GM12891 (cell line): ENCODE measurements at regions not wholly inside any gene's neighbourhood (a gene's known extent, or its start where the extent isn't known, plus 50 kb on each side); places are given as distances from the start of the nearest gene placed in this dataset.

Source experiments
- PAX5 ChIP-seq: IDR thresholded peaks from 2 replicates; pipeline ENCODE4 v1.6.1; 2011; ENCODE audit warnings: low read length, moderate library complexity, mild to moderate bottlenecking; ENCODE audit not compliant: insufficient read depth, severe bottlenecking
- POLR2A ChIP-seq: IDR thresholded peaks from 2 replicates; pipeline ENCODE4 v1.6.1; 2011; ENCODE audit warnings: low read depth, low read length, control low read depth
- POLR2AphosphoS5 ChIP-seq: IDR thresholded peaks from 2 replicates; pipeline ENCODE4 v1.6.1; 2011; ENCODE audit warnings: low read depth, low read length, control low read depth
- SPI1 ChIP-seq: IDR thresholded peaks from 2 replicates; pipeline ENCODE4 v1.6.1; 2011; ENCODE audit warnings: low read depth, low read length, control low read depth
- TAF1 ChIP-seq: IDR thresholded peaks from 2 replicates; pipeline ENCODE4 v1.6.1; 2011; ENCODE audit warnings: low read depth, low read length, control low read depth

DNA sequence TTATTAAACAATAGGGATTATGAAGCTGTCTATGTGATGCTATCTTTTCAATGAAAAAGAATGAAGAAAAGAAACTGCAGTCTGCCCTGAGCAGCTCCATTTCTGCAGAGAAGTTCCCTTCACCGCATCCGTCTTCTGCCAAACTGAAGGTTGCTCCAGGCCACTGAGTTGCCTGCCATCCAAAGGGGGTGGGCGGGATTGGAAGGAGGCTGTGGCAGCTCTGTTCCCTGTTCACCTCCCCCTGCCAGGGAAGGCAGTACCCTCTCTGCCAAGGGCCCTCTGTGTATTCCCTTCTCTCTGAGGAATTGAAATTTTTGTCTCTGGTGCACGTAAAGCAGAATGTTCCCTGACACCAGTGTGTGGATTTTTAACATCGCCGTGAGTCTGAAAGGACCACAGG, 243.1 kb upstream of the GHITM start:
- TF ChIP-seq POLR2A (no peak), POLR2AphosphoS5 (no peak), TAF1 (no peak), PAX5 (no peak), SPI1 (no peak)
